ENCODE measurements at regions not wholly inside any gene's neighbourhood (a gene's known extent, or its start where the extent isn't known, plus 50 kb on each side); places are given as distances from the start of the nearest gene placed in this dataset.

DNA sequence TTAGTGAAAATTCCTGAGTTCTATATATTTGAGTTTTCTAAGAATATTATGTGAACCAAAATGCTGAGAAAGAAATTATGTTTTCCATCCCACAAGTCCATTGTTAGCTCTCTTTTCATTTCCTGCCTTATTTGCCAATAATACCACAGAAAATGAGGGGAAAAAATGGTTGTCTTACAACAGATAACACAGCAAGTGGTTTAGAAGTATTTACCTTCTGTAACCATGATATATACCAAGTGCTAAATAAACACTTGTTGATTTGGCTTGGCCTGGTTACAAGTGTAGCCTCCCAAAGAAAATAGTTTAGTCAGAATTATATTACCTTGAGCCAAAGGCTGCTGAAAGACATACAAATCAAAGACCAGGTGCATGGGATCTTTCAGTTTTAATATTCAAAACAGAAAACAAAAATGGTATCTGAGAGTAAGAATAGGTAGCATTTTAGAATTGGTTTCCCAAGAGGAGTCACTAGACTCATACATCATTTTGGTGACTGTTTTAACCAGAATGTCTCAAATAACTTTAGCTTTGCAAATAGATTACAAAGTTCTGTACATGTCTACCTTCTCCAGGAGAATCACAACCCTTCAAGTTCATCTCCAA is 439.8 kb upstream of the DYNLRB2 start:
- no peak overlapping the region for H3K9ac ChIP-seq (replicated peaks; ENCODE audit: extremely low read depth, insufficient read depth, low read length)
- H3K4me3 ChIP-seq (replicated peaks in 1 of 3; ENCODE audit: insufficient read depth in 1 of 3, low read depth in 1 of 3, low read length in 3 of 3), result no peak overlapping the region
- intact Hi-C loops (cut with micrococcal nuclease) (no loop called here), dilution Hi-C loops (cut with MboI; ENCODE audit: extremely low pct_ligation_motif_present, low sequenced_read_pairs) (no loop called here)
- no peaks in the 10 kb centered on the region for H3K9me1 ChIP-seq (replicated peaks; ENCODE audit: control insufficient read depth, extremely low read depth, insufficient read depth, low read length)
- no peak overlapping the region for H3K4me2 ChIP-seq (ENCODE audit: insufficient read depth, low read length)
- H3K9me3 ChIP-seq (replicated peaks; ENCODE audit: control insufficient read depth, insufficient read depth, low read length), result no peaks in the 10 kb centered on the region
- H2AFZ ChIP-seq (ENCODE audit: low read depth, low read length), result no peak overlapping the region
- no peaks in the 10 kb centered on the region for H3K4me1 ChIP-seq (ENCODE audit: control insufficient read depth, extremely low read depth, insufficient read depth, low read length)
- TF ChIP-seq MYC (IDR thresholded peaks at IDR 0.05; ENCODE audit: low read depth, low read length) (no peak), EZH2 (IDR thresholded peaks at IDR 0.05; ENCODE audit: borderline replicate concordance, low read depth, low read length, severe bottlenecking) (no peak), JUN (IDR thresholded peaks at IDR 0.05; ENCODE audit: borderline replicate concordance, insufficient read depth, insufficient read length, low read depth) (no peak), CTCF (IDR thresholded peaks at IDR 0.05; ENCODE audit: extremely low read depth in 1 of 2, insufficient read depth in 1 of 2, low read depth in 1 of 2, low read length in 2 of 2) (no peak), POLR2AphosphoS5 (IDR thresholded peaks at IDR 0.05; ENCODE audit: insufficient read depth, low read depth, low read length) (no peak), GATA2 (IDR thresholded peaks at IDR 0.05; ENCODE audit: insufficient read depth, insufficient read length, low read depth, low read length) (no peak), MAX (IDR thresholded peaks at IDR 0.05; ENCODE audit: insufficient read depth, insufficient read length) (no peak), POLR2A (IDR thresholded peaks at IDR 0.05; ENCODE audit: low read depth, low read length) (no peak)
- no peak for FAIRE-seq
- H3K27ac ChIP-seq (ENCODE audit: insufficient read depth, low read depth, low read length), result no peak overlapping the region
- H3K27me3 ChIP-seq (ENCODE audit: control insufficient read depth in 2 of 2, insufficient read depth in 2 of 2, low read length in 2 of 2), result no peaks in the 10 kb centered on the region
- H3K36me3 ChIP-seq (ENCODE audit: control insufficient read depth in 2 of 2, extremely low read depth in 1 of 2, insufficient read depth in 2 of 2, low read length in 2 of 2), result no peaks in the 10 kb centered on the region
- no peaks in the 10 kb centered on the region for H3K79me2 ChIP-seq (ENCODE audit: control insufficient read depth, insufficient read depth, low read length)
- H4K20me1 ChIP-seq (replicated peaks; ENCODE audit: control insufficient read depth, extremely low read depth, insufficient read depth, low read length), result no peaks in the 10 kb centered on the region
- ChIA-PET POLR2A (no interaction called here), CTCF (no interaction called here)
- DNase-seq (ENCODE audit: low read depth, low spot score), result no peak
- no TSS peak for BruUV-seq (replicated peaks)

All from endothelial cell of umbilical vein (primary cell).